HG03442 (cell line): ENCODE measurements at regions not wholly inside any gene's neighbourhood (a gene's known extent, or its start where the extent isn't known, plus 50 kb on each side); places are given as distances from the start of the nearest gene placed in this dataset.

ENCODE experiments used
- ATAC-seq: cut with Tn5 transposase; IDR thresholded peaks from one replicate; pipeline ENCODE4 v1.9.1; 2021; ENCODE audit warnings: mild to moderate bottlenecking, moderate library complexity; ENCODE audit not compliant: unreplicated experiment

- ATAC-seq: no peak
Measured at GRCh38 chr4:160175064-160175643, 1072.3 kb downstream of the RAPGEF2 start.

- no peak for ATAC-seq
Measured at GRCh38 chr4:160180211-160180610, 1077.3 kb downstream of the RAPGEF2 start.

GRCh38 chr4:160182727-160183126, 1079.8 kb downstream of the RAPGEF2 start:
- no peak for ATAC-seq

- no peak for ATAC-seq
Measured at GRCh38 chr4:160184884-160185283, 1082.0 kb downstream of the RAPGEF2 start.

- ATAC-seq: no peak
Measured at GRCh38 chr4:160193787-160194186, 1090.9 kb downstream of the RAPGEF2 start.

GRCh38 chr4:160194716-160195115, 1091.8 kb downstream of the RAPGEF2 start:
- no peak for ATAC-seq

GRCh38 chr4:160202802-160203201, 1099.9 kb downstream of the RAPGEF2 start:
- ATAC-seq: no peak

GRCh38 chr4:160212078-160212477, 1109.2 kb downstream of the RAPGEF2 start:
- ATAC-seq: no peak

GRCh38 chr4:160213366-160213765, 1110.5 kb downstream of the RAPGEF2 start:
- ATAC-seq: no peak

- ATAC-seq: no peak
Measured at GRCh38 chr4:160217352-160217751, 1114.5 kb downstream of the RAPGEF2 start.

GRCh38 chr4:160224049-160224448, 1121.2 kb downstream of the RAPGEF2 start:
- no peak for ATAC-seq

- ATAC-seq: no peak
Measured at GRCh38 chr4:160233141-160233540, 1130.3 kb downstream of the RAPGEF2 start.

- no peak for ATAC-seq
Measured at GRCh38 chr4:160235285-160235684, 1132.4 kb downstream of the RAPGEF2 start.

GRCh38 chr4:160235771-160236170, 1132.9 kb downstream of the RAPGEF2 start:
- ATAC-seq: no peak

GRCh38 chr4:160238790-160239189, 1135.9 kb downstream of the RAPGEF2 start:
- no peak for ATAC-seq

- no peak for ATAC-seq
Measured at GRCh38 chr4:160247091-160247656, 1144.3 kb downstream of the RAPGEF2 start.

- no peak for ATAC-seq
Measured at GRCh38 chr4:160251522-160252170, 1148.8 kb downstream of the RAPGEF2 start.

GRCh38 chr4:160257318-160257717, 1154.4 kb downstream of the RAPGEF2 start:
- no peak for ATAC-seq

- ATAC-seq: no peak
Measured at GRCh38 chr4:160265014-160265413, 1162.1 kb downstream of the RAPGEF2 start.

- no peak for ATAC-seq
Measured at GRCh38 chr4:160265836-160266235, 1163.0 kb downstream of the RAPGEF2 start.

- no peak for ATAC-seq
Measured at GRCh38 chr4:160276785-160277325, 1174.0 kb downstream of the RAPGEF2 start.

- no peak for ATAC-seq
Measured at GRCh38 chr4:160283081-160283480, 1180.2 kb downstream of the RAPGEF2 start.
